Endothelial cell of umbilical vein (primary cell): ENCODE measurements at regions not wholly inside any gene's neighbourhood (a gene's known extent, or its start where the extent isn't known, plus 50 kb on each side); places are given as distances from the start of the nearest gene placed in this dataset.

Experiments used
- CTCF ChIP-seq, 2 donors: IDR thresholded peaks; 1 replicate in 1 of 2; 2 replicates in 1 of 2; pipeline ENCODE4 v1.5.1; 2011; ENCODE audit warnings: low read length in 2 of 2, mild to moderate bottlenecking in 2 of 2, moderate library complexity in 2 of 2, control low read depth in 1 of 2, inconsistent platforms in 1 of 2, low read depth in 1 of 2; ENCODE audit not compliant: insufficient read depth in 1 of 2; ENCODE audit errors: extremely low read depth in 1 of 2
- EZH2 ChIP-seq: IDR thresholded peaks from 2 replicates; pipeline ENCODE4 v1.6.1; 2012; ENCODE audit warnings: borderline replicate concordance, low read depth, mild to moderate bottlenecking, moderate library complexity, low read length, inconsistent platforms; ENCODE audit not compliant: severe bottlenecking
- FOS ChIP-seq: IDR thresholded peaks from 2 replicates; pipeline ENCODE4 v1.6.1; 2011; ENCODE audit warnings: mild to moderate bottlenecking, low read length, moderate library complexity, borderline replicate concordance; ENCODE audit not compliant: insufficient read depth
- GATA2 ChIP-seq: IDR thresholded peaks from 2 replicates; pipeline ENCODE4 v1.7.0; 2011; ENCODE audit warnings: low read depth, mild to moderate bottlenecking, moderate library complexity, mixed read lengths, low read length; ENCODE audit not compliant: insufficient read length, insufficient read depth
- JUN ChIP-seq: IDR thresholded peaks from 2 replicates; pipeline ENCODE4 v1.6.1; 2011; ENCODE audit warnings: borderline replicate concordance, low read depth; ENCODE audit not compliant: insufficient read length, insufficient read depth
- MAX ChIP-seq: IDR thresholded peaks from 2 replicates; pipeline ENCODE4 v1.6.1; 2011; ENCODE audit not compliant: insufficient read depth, insufficient read length
- POLR2A ChIP-seq: IDR thresholded peaks from 2 replicates; pipeline ENCODE4 v1.6.1; 2012; ENCODE audit warnings: low read depth, mild to moderate bottlenecking, control low read depth, low read length
- POLR2AphosphoS5 ChIP-seq: IDR thresholded peaks from 2 replicates; pipeline ENCODE4 v1.6.1; 2012; ENCODE audit warnings: low read depth, mild to moderate bottlenecking, control low read depth, low read length, moderate library complexity; ENCODE audit not compliant: insufficient read depth

GRCh38 chr1:56355422-56355821 lies 223.9 kb downstream of the PLPP3 start:
- TF ChIP-seq EZH2: no peak
- TF ChIP-seq CTCF (IDR thresholded peaks at IDR 0.05; ENCODE audit: extremely low read depth in 1 of 2, insufficient read depth in 1 of 2, low read depth in 1 of 2, low read length in 2 of 2): no peak
- TF ChIP-seq POLR2A: no peak
- TF ChIP-seq POLR2AphosphoS5: no peak
- no peak for TF ChIP-seq JUN
- no peak for TF ChIP-seq MAX
- TF ChIP-seq GATA2: no peak
- no peak for TF ChIP-seq FOS
